K562 (cell line): ENCODE measurements at regions not wholly inside any gene's neighbourhood (a gene's known extent, or its start where the extent isn't known, plus 50 kb on each side); places are given as distances from the start of the nearest gene placed in this dataset.

Experiments
- ATAC-seq: fragments of 200-7000 bp; cut with Tn5 transposase; 3 replicates; pipeline ENCODE4 v1.9.1; 2020; ENCODE audit warnings: moderate library complexity
- BruUV-seq: library from RNA; stranded (reverse); fragments of 400-500 nt; replicated peaks from 2 replicates; lab custom pipeline; 2021; lab: Mats Ljungman, UMichigan
- CTCF ChIA-PET: fragments of 300-600 bp; formaldehyde crosslinking; extraction: SDS; loops from one replicate; lab custom pipeline; 2021; ENCODE audit warnings: low intra/inter-chr PET ratio; lab: Yijun Ruan, JAX
- POLR2A ChIA-PET: fragments of 300-600, 350-650 bp; sonication (Branson Sonifier 250); formaldehyde crosslinking; extraction: SDS; loops from one replicate; lab custom pipeline; 2021; ENCODE audit warnings: antibody characterized with exemption, inconsistent platforms; lab: Yijun Ruan, JAX
- DNase-seq, 4 experiments: peaks; one replicate each; pipeline versions ENCODE4 v3.0.0 to v3.0.0-alpha.2; 2011 to 2018; ENCODE audit warnings: low spot score in 3 of 4, mixed read lengths in 3 of 4; ENCODE audit errors: extremely low read depth in 1 of 4
- FAIRE-seq: peaks from 2 replicates; lab custom pipeline; 2011; peaks lifted over from hg19 to GRCh38; lab: Jason Lieb, UNC
- H2AFZ ChIP-seq: 2 replicates; pipeline ENCODE4 v1.6.0; 2011; ENCODE audit warnings: low read depth, low read length, control low read depth, inconsistent platforms
- H3K27ac ChIP-seq: fragments of 200-600 bp; 3 replicates; pipeline ENCODE4 v1.8.0; 2011; ENCODE audit warnings: low read depth, mild to moderate bottlenecking, control low read depth, inconsistent platforms, low read length, moderate library complexity, mixed read lengths; ENCODE audit errors: extremely low read depth
- H3K27me3 ChIP-seq, 2 experiments: fragments of 300-600 bp in 1 of 2; 2 replicates in 1 of 2; 3 replicates in 1 of 2; pipeline versions ENCODE4 v1.6.0 to v1.8.0; 2011; ENCODE audit warnings: inconsistent platforms in 2 of 2, low read length in 2 of 2, mild to moderate bottlenecking in 1 of 2, mixed read lengths in 1 of 2, moderate library complexity in 1 of 2; ENCODE audit not compliant: control insufficient read depth in 2 of 2, insufficient read depth in 2 of 2
- H3K36me3 ChIP-seq: fragments of 300-600 bp; 3 replicates; pipeline ENCODE4 v1.8.0; 2011; ENCODE audit warnings: mild to moderate bottlenecking, low read length, inconsistent platforms; ENCODE audit not compliant: control insufficient read depth, insufficient read depth
- H3K4me1 ChIP-seq, 2 experiments: fragments of 200-600 bp in 1 of 2; replicated peaks in 1 of 2; 2 replicates in 1 of 2; 3 replicates in 1 of 2; pipeline versions ENCODE4 v1.5.1 to v1.8.0; 2011; ENCODE audit warnings: inconsistent platforms in 2 of 2, low read length in 2 of 2, mild to moderate bottlenecking in 1 of 2, mixed read lengths in 1 of 2, moderate library complexity in 1 of 2; ENCODE audit not compliant: control insufficient read depth in 2 of 2, insufficient read depth in 2 of 2
- H3K4me2 ChIP-seq: 2 replicates; pipeline ENCODE4 v1.6.1; 2011; ENCODE audit warnings: low read length, control low read depth, inconsistent platforms, mixed read lengths; ENCODE audit not compliant: insufficient read depth
- H3K4me3 ChIP-seq: fragments of 200-600 bp; sonication (generic), shearing (Covaris generic); 2 replicates; pipeline ENCODE4 v1.5.1; 2016; ENCODE audit warnings: control low read depth, inconsistent platforms
- H3K79me2 ChIP-seq: fragments of 200-600 bp; 3 replicates; pipeline ENCODE4 v1.8.0; 2011; ENCODE audit warnings: low read length, inconsistent platforms; ENCODE audit not compliant: control insufficient read depth, insufficient read depth
- H3K9ac ChIP-seq, 2 experiments: 2 replicates each; pipeline versions ENCODE4 v1.6.0 to v1.6.1; 2011; ENCODE audit warnings: low read depth in 2 of 2, low read length in 2 of 2, control low read depth in 1 of 2, inconsistent platforms in 1 of 2, mild to moderate bottlenecking in 1 of 2, mixed read lengths in 1 of 2; ENCODE audit not compliant: insufficient read depth in 1 of 2
- H3K9me1 ChIP-seq: one replicate; pipeline ENCODE4 v1.6.0; 2011; ENCODE audit warnings: inconsistent platforms, mild to moderate bottlenecking, low read length, moderate library complexity; ENCODE audit not compliant: control insufficient read depth, insufficient read depth
- H3K9me3 ChIP-seq: replicated peaks from 2 replicates; pipeline ENCODE4 v1.5.1; 2011; ENCODE audit warnings: low read depth, low read length, inconsistent platforms; ENCODE audit not compliant: control insufficient read depth, insufficient read depth
- H4K20me1 ChIP-seq: replicated peaks from 2 replicates; pipeline ENCODE4 v1.6.1; 2011; ENCODE audit warnings: low read length, inconsistent platforms, mixed read lengths; ENCODE audit not compliant: control insufficient read depth, insufficient read depth
- CBFB ChIP-seq: sonication (generic); formaldehyde crosslinking; IDR thresholded peaks from 2 replicates; pipeline ENCODE4 v1.4.0; 2020; ENCODE audit warnings: mild to moderate bottlenecking, missing genetic modification reagents
- CCAR2 ChIP-seq: fragments of 200-400 bp; formaldehyde crosslinking; IDR thresholded peaks from 2 replicates; pipeline ENCODE4 v1.6.1; 2017; ENCODE audit warnings: mild to moderate bottlenecking, low read depth, low read length
- CTCFL ChIP-seq: IDR thresholded peaks from 2 replicates; pipeline ENCODE4 v1.6.1; 2011; ENCODE audit warnings: borderline replicate concordance, low read depth, mild to moderate bottlenecking, moderate library complexity, low read length; ENCODE audit not compliant: insufficient read depth, poor library complexity, severe bottlenecking
- CXXC5 ChIP-seq: fragments of 250-450 bp; sonication (Bioruptor Pico); IDR thresholded peaks from 2 replicates; pipeline ENCODE4 v1.8.0; 2022; ENCODE audit warnings: inconsistent platforms, mild to moderate bottlenecking, moderate library complexity
- HSF4 ChIP-seq: fragments of 250-450 bp; sonication (Bioruptor Pico); IDR thresholded peaks from 2 replicates; pipeline ENCODE4 v2.1.2; 2022; ENCODE audit warnings: mild to moderate bottlenecking, moderate library complexity, borderline replicate concordance
- NR2F6 ChIP-seq: fragments of 450-650 bp; formaldehyde crosslinking; IDR thresholded peaks from 2 replicates; pipeline ENCODE4 v1.4.0; 2020; ENCODE audit warnings: mild to moderate bottlenecking
- NRF1 ChIP-seq, 2 experiments: fragments of 450-650 bp; IDR thresholded peaks in 1 of 2; conservative IDR thresholded peaks in 1 of 2; 2 replicates each; pipeline ENCODE4 v1.6.1; 2014; ENCODE audit warnings: mild to moderate bottlenecking in 2 of 2
- PML ChIP-seq: IDR thresholded peaks from 2 replicates; pipeline ENCODE4 v1.6.1; 2012; ENCODE audit warnings: low read length, inconsistent platforms
- POLR2H ChIP-seq: IDR thresholded peaks from 2 replicates; pipeline ENCODE4 v1.6.1; 2016; ENCODE audit warnings: missing genetic modification characterization, low read depth, mild to moderate bottlenecking, control low read depth, missing compliant biosample characterization, moderate library complexity
- SLC30A9 ChIP-seq: fragments of 250-450 bp; sonication (Bioruptor Pico); IDR thresholded peaks from 2 replicates; pipeline ENCODE4 v1.8.0; 2022; ENCODE audit warnings: mild to moderate bottlenecking, moderate library complexity
- TSC22D4 ChIP-seq: fragments of 450-650 bp; IDR thresholded peaks from 2 replicates; pipeline ENCODE4 v1.6.1; 2016; ENCODE audit warnings: missing genetic modification characterization, missing biosample characterization, control low read depth
- ZC3H8 ChIP-seq: fragments of 450-650 bp; IDR thresholded peaks from 2 replicates; pipeline ENCODE4 v1.6.1; 2017
- ZMIZ1 ChIP-seq, 2 experiments: fragments of 150-350 bp in 1 of 2; IDR thresholded peaks; 2 replicates each; pipeline ENCODE4 v1.6.1; 2012 to 2016; ENCODE audit warnings: low read depth in 2 of 2, low read length in 2 of 2, mild to moderate bottlenecking in 1 of 2, moderate library complexity in 1 of 2
- ZNF609 ChIP-seq: sonication (generic); formaldehyde crosslinking; IDR thresholded peaks from 2 replicates; pipeline ENCODE4 v1.8.1; 2023; ENCODE audit warnings: missing genetic modification reagents, mild to moderate bottlenecking, borderline replicate concordance
- in situ Hi-C: fragments of 300-500 bp; cut with MboI; formaldehyde crosslinking; loops from 4 replicates; pipeline ENCODE4 v1.15.0; 2018; ENCODE audit warnings: inconsistent platforms, mixed read lengths
- intact Hi-C: fragments of 100-400 bp; cut with micrococcal nuclease; formaldehyde crosslinking; loops from 2 replicates; pipeline ENCODE4 v1.14.2; 2022

- ATAC-seq (no peak), DNase-seq (no peak), FAIRE-seq (no peak)
- intact Hi-C loops (no loop called here), in situ Hi-C loops (no loop called here)
- no peaks in the 10 kb centered on the region for H3K36me3 ChIP-seq
- no peaks in the 10 kb centered on the region for H3K9me1 ChIP-seq
- no peak overlapping the region for H2AFZ ChIP-seq
- no peaks in the 10 kb centered on the region for H3K79me2 ChIP-seq
- H3K4me3 ChIP-seq, result no peak overlapping the region
- CTCF ChIA-PET, result no interaction called here
- H3K27me3 ChIP-seq, result no peaks in the 10 kb centered on the region
- no peak overlapping the region for H3K9ac ChIP-seq
- H4K20me1 ChIP-seq, result no peaks in the 10 kb centered on the region
- no peak overlapping the region for H3K27ac ChIP-seq
- H3K9me3 ChIP-seq, result no peaks in the 10 kb centered on the region; the same call in 1 of the 2 replicates
- POLR2A ChIA-PET, result no interaction called here
- H3K4me2 ChIP-seq, result no peak overlapping the region
- no peaks in the 10 kb centered on the region for H3K4me1 ChIP-seq
- BruUV-seq, result no TSS peak
- TF ChIP-seq CXXC5 (CRISPR knock-in tag) (no peak), NR2F6 (no peak), NRF1 (conservative IDR thresholded peaks at IDR 0.05 in 1 of 2, IDR thresholded peaks at IDR 0.05 in 1 of 2) (no peak), ZC3H8 (no peak), SLC30A9 (no peak), ZNF609 (CRISPR knock-in tag) (no peak), HSF4 (CRISPR knock-in tag) (no peak), TSC22D4 (no peak), CCAR2 (no peak), ZMIZ1 (IDR thresholded peaks at IDR 0.05; ENCODE audit: low read depth in 2 of 2, low read length in 2 of 2) (no peak), CTCFL (no peak), PML (no peak), CBFB (CRISPR knock-in tag) (no peak), POLR2H (no peak)
These were observed 235.1 kb upstream of the SPOCK3 start for GRCh38 chr4:167469436-167469835.
